ENCODE measurements at regions not wholly inside any gene's neighbourhood (a gene's known extent, or its start where the extent isn't known, plus 50 kb on each side); places are given as distances from the start of the nearest gene placed in this dataset.
"Not testable (repeated sequence)": the region's sequence is repeated elsewhere in the genome, so short reads cannot be mapped to it uniquely, and the experiment has no call there.

GRCh38 chr12:74031045-74031444 lies 506.6 kb upstream of the ATXN7L3B start:
- no peak overlapping the region for H3K27ac ChIP-seq (ENCODE audit: low read depth, low read length, poor library complexity, severe bottlenecking)
- TF ChIP-seq, protein P1, sequence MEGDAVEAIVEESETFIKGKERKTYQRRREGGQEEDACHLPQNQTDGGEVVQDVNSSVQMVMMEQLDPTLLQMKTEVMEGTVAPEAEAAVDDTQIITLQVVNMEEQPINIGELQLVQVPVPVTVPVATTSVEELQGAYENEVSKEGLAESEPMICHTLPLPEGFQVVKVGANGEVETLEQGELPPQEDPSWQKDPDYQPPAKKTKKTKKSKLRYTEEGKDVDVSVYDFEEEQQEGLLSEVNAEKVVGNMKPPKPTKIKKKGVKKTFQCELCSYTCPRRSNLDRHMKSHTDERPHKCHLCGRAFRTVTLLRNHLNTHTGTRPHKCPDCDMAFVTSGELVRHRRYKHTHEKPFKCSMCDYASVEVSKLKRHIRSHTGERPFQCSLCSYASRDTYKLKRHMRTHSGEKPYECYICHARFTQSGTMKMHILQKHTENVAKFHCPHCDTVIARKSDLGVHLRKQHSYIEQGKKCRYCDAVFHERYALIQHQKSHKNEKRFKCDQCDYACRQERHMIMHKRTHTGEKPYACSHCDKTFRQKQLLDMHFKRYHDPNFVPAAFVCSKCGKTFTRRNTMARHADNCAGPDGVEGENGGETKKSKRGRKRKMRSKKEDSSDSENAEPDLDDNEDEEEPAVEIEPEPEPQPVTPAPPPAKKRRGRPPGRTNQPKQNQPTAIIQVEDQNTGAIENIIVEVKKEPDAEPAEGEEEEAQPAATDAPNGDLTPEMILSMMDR (conservative IDR thresholded peaks at IDR 0.05; ENCODE audit: low read depth, low read length) = no peak
- no peak for TF ChIP-seq EZH2 (IDR thresholded peaks at IDR 0.05; ENCODE audit: borderline replicate concordance, low read depth, low read length, poor library complexity, severe bottlenecking)
- H3K4me3 ChIP-seq (ENCODE audit: low read depth, low read length, poor library complexity, severe bottlenecking) = no peak overlapping the region
- no peak for DNase-seq (ENCODE audit: low spot score)
- CTCF ChIA-PET = no interaction called here
- no peaks in the 10 kb centered on the region for H3K36me3 ChIP-seq (ENCODE audit: insufficient read depth, low read length, poor library complexity, severe bottlenecking)
- H3K27me3 ChIP-seq (replicated peaks; ENCODE audit: insufficient read depth, low read depth, low read length, poor library complexity) = no peaks in the 10 kb centered on the region
- POLR2A ChIA-PET (ENCODE audit: low non-redundant PET) = no interaction called here
- intact Hi-C loops (cut with micrococcal nuclease; ENCODE audit: unreplicated experiment) = loop anchor here (10.0 kb wide), 1 partner anchor 384 kb away; no protein-coding TSS in a partner anchor
- no peaks in the 10 kb centered on the region for H3K9me3 ChIP-seq (ENCODE audit: low read depth, low read length, poor library complexity, severe bottlenecking)
- BruUV-seq (replicated peaks) = no TSS peak
- no peaks in the 10 kb centered on the region for H3K4me1 ChIP-seq (ENCODE audit: insufficient read depth, low read length, poor library complexity, severe bottlenecking)

DNA sequence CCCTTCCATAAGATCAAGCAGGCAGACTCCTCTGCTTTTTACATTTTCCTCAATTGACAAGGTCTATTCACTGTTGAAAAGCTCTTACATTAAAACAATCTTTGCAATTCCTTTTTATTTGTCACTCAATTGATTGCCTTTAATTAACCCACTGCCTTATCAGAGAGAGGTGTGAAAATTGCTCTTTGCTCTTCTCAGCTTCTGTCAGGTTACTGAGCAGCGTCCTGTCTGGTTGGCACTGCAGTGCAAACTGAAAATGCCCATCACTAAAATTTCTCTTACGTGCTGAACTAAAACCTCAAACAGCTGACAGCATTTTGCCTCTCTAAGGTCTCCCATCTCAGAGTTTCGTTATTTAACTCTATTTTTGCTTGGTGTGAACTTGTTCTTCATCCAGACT lies 504.1 kb upstream of the ATXN7L3B start:
- no peak for DNase-seq (ENCODE audit: low spot score)
- POLR2A ChIA-PET (ENCODE audit: low non-redundant PET) = no interaction called here

DNA sequence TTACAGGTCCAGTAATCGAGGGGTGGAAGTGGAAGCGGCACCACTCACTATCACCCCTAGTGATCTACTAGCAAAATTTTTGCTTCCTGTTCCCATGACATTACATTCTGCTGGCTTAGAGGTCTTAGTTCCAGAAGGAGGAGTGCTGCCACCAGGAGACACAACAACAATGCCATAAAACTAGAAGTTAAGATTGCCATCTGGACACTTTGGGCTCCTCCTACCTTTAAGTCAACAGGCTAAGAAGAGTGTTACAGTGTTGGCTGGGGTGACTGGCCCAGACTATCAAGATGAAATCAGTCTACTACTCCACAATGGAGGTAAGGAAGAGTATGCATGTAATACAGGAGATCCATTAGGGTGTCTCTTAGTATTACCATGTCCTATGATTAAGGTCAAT lies 498.5 kb upstream of the ATXN7L3B start:
- H3K9me3 ChIP-seq (ENCODE audit: low read depth, low read length, poor library complexity, severe bottlenecking); POLR2A ChIA-PET (ENCODE audit: low non-redundant PET); BruUV-seq (replicated peaks); H3K4me3 ChIP-seq (ENCODE audit: low read depth, low read length, poor library complexity, severe bottlenecking); H3K4me1 ChIP-seq (ENCODE audit: insufficient read depth, low read length, poor library complexity, severe bottlenecking); H3K27me3 ChIP-seq (replicated peaks; ENCODE audit: insufficient read depth, low read depth, low read length, poor library complexity); H3K36me3 ChIP-seq (ENCODE audit: insufficient read depth, low read length, poor library complexity, severe bottlenecking); H3K27ac ChIP-seq (ENCODE audit: low read depth, low read length, poor library complexity, severe bottlenecking); CTCF ChIA-PET; DNase-seq (ENCODE audit: low spot score): not testable (repeated sequence)
- intact Hi-C loops (cut with micrococcal nuclease; ENCODE audit: unreplicated experiment) = loop anchor here (10.0 kb wide), 1 partner anchor 376 kb away; no protein-coding TSS in a partner anchor

More for the DNA sequence above, 504.1 kb upstream of the ATXN7L3B start:
- no peaks in the 10 kb centered on the region for H3K4me1 ChIP-seq (ENCODE audit: insufficient read depth, low read length, poor library complexity, severe bottlenecking)
- intact Hi-C loops (cut with micrococcal nuclease; ENCODE audit: unreplicated experiment) = loop anchor here (10.0 kb wide), 1 partner anchor 381 kb away; no protein-coding TSS in a partner anchor
- no peak overlapping the region for H3K27ac ChIP-seq (ENCODE audit: low read depth, low read length, poor library complexity, severe bottlenecking)
- H3K36me3 ChIP-seq (ENCODE audit: insufficient read depth, low read length, poor library complexity, severe bottlenecking) = no peaks in the 10 kb centered on the region
- H3K9me3 ChIP-seq (ENCODE audit: low read depth, low read length, poor library complexity, severe bottlenecking) = no peaks in the 10 kb centered on the region
- no peaks in the 10 kb centered on the region for H3K27me3 ChIP-seq (replicated peaks; ENCODE audit: insufficient read depth, low read depth, low read length, poor library complexity)
- H3K4me3 ChIP-seq (ENCODE audit: low read depth, low read length, poor library complexity, severe bottlenecking) = no peak overlapping the region
- CTCF ChIA-PET = no interaction called here
- no TSS peak for BruUV-seq (replicated peaks)
- TF ChIP-seq EZH2 (IDR thresholded peaks at IDR 0.05; ENCODE audit: borderline replicate concordance, low read depth, low read length, poor library complexity, severe bottlenecking) = no peak
- TF ChIP-seq, protein P1 (conservative IDR thresholded peaks at IDR 0.05; ENCODE audit: low read depth, low read length) = no peak

- Histone ChIP-seq H3K36me3 (ENCODE audit: insufficient read depth, low read length, poor library complexity, severe bottlenecking) (no peaks in the 10 kb centered on the region), H3K27me3 (replicated peaks; ENCODE audit: insufficient read depth, low read depth, low read length, poor library complexity) (no peaks in the 10 kb centered on the region), H3K4me1 (ENCODE audit: insufficient read depth, low read length, poor library complexity, severe bottlenecking) (no peaks in the 10 kb centered on the region), H3K4me3 (ENCODE audit: low read depth, low read length, poor library complexity, severe bottlenecking) (no peak overlapping the region), H3K9me3 (ENCODE audit: low read depth, low read length, poor library complexity, severe bottlenecking) (no peaks in the 10 kb centered on the region), H3K27ac (ENCODE audit: low read depth, low read length, poor library complexity, severe bottlenecking) (no peak overlapping the region)
- BruUV-seq (replicated peaks) = no TSS peak
- DNase-seq (ENCODE audit: low spot score) = peak; percentile 32
- ChIA-PET CTCF (no interaction called here), POLR2A (ENCODE audit: low non-redundant PET) (no interaction called here)
- no peak for TF ChIP-seq EZH2 (IDR thresholded peaks at IDR 0.05; ENCODE audit: borderline replicate concordance, low read depth, low read length, poor library complexity, severe bottlenecking)
- TF ChIP-seq, protein P1 (conservative IDR thresholded peaks at IDR 0.05; ENCODE audit: low read depth, low read length) = no peak
- intact Hi-C loops (cut with micrococcal nuclease; ENCODE audit: unreplicated experiment) = no loop called here
Measured at GRCh38 chr12:74043343-74043742, 494.3 kb upstream of the ATXN7L3B start.

Measured in A673 (cell line).